DMS114 treated with DMSO at 0.1 percent for 48 hours (cell line): ENCODE measurements at regions not wholly inside any gene's neighbourhood (a gene's known extent, or its start where the extent isn't known, plus 50 kb on each side); places are given as distances from the start of the nearest gene placed in this dataset.
"Not testable (repeated sequence)": the region's sequence is repeated elsewhere in the genome, so short reads cannot be mapped to it uniquely, and the experiment has no call there.

Source experiments
- DNase-seq: peaks from one replicate; lab custom pipeline; 2025; ENCODE audit not compliant: unreplicated experiment; lab: John Stamatoyannopoulos, UW

DNA sequence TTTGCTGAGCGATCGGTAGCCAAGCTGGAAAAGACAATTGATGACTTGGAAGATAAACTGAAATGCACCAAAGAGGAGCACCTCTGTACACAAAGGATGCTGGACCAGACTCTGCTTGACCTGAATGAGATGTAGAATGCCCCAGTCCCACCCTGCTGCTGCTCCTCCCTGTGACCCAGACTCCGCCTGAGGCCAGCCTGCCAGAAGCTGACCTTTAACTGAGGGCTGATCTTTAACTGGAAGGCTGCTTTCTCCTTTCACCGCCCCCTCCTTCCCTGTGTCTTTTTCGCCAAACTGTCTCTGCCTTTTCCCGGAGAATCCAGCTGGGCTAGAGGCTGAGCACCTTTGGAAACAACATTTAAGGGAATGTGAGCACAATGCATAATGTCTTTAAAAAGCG lies 109.0 kb upstream of the TOX3 start:
- DNase-seq = not testable (repeated sequence)

DNA sequence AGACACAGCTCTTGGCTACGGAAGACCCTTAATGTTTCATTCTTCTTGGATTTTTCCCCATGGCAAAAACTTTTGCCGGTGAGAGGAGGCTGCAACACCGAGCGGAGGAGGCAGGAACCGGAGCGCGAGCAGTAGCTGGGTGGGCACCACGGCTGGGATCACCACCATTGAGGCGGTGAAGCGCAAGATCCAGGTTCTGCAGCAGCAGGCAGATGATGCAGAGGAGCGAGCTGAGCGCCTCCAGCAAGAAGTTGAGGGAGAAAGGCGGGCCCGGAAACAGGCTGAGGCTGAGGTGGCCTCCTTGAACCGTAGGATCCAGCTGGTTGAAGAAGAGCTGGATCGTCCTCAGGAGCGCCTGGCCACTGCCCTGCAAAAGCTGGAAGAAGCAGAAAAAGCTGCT lies 108.2 kb upstream of the TOX3 start:
- DNase-seq = not testable (repeated sequence)

DNA sequence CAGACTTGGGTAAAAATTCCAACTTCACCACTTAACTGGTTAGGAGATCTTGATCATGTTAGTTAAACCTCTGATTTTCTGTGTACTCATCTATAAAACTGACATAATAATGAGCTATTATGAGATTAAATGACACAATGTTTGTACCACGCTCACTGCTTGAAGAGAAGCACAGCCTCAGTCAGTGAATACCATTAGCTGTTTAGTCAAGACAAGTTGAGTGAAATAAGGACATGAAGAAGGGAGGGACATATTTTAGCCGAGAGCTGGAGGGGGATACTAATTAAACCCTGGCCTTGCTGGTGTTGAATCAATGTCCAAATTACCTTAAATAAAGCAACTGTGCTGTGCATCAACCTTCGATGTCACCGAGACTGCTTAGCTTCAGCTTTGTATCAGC lies 105.1 kb upstream of the TOX3 start:
- DNase-seq = no peak

DNA sequence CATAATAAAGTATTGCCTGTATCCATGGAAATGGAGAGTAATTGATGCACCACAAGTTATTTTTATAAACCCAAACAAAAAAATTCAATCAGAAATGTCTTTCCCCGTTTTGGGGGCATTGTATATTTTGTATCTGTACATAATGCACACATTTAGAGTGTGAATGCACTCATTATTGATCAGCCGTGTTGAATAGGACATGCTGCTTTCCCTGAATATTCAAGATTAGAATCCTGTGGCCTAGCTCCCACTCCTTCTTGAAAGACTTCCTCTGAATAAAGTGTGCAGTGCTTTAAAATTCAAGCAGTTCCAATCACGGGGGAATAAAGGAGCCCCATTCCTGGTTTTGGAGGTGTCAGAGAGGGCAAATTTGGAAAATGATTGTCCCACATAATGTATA lies 103.8 kb upstream of the TOX3 start:
- no peak for DNase-seq

DNA sequence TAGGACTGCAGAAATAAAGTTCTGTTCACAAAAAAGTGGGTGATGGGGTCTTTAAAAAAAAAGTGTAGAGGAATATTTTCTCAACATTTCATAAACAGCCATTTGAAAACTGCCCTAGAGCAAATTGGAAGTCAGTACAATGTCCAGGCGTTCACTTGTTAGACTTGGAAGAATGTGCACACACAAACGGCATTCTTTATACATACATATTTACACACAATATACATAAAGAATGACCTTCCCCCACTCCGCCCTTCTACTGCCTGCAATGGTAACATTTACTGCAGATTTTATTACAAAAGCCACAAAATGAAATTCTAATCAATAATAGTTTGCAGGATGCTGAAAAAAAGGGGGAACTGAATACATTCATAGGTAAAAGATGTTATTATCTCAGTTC lies 103.4 kb upstream of the TOX3 start:
- DNase-seq = no peak

DNA sequence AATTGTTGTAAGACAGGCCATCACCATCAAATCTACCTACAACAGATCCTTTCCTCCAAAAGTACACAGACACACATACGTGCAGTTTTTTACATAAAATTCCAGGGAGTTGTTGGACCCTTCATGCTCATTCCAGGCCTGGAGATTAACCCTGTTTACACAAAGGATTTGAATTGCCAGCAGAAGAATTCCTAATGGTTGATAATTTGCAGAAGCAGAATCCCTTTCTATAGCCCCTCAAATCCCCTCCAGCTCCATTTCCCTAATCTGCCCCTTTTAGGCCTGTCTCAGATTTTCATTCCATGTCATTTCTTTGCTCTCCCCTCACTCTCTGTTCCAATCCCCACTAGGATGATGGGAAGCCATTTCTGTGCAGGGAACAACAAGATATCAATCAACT lies 102.9 kb upstream of the TOX3 start:
- DNase-seq = no peak

DNA sequence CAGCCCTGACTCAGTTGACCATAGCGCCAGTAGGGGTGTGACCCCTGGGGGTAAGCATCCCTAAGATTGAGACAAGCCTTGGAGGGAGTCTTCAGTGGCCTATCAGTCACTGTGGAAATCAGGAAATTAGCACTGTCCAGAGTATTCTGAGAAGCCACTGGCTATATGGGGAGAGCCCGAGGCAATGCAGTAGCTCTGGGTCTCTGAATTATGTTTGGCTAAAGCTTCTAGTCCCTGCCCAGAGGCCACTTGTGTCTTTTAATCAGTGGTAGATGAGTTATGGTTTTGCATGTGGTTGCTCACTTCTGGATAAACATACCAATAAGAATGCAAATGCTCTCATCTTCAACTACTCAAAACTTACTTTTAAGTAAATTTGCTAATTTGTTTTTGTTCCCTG lies 100.6 kb upstream of the TOX3 start:
- DNase-seq = no peak

DNA sequence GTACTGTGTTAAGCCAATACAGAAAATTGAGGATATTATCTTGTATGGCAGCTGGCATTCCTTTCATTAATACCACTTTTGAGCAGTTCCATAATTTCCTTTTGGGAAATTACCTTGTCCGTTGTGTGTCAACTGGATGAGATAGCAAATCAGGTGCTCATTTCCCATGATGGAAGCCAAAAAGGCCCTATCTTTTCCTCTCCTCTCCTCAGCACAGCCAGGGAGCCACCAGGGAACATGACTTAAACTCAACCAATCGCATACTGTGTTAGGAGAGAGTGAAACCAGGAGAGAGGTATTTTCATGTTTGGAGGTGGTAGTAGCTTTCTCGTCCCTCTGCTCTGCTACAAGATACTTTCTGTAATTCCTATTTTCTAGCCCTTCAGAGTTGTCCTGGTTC lies 96.1 kb upstream of the TOX3 start:
- DNase-seq = no peak

DNA sequence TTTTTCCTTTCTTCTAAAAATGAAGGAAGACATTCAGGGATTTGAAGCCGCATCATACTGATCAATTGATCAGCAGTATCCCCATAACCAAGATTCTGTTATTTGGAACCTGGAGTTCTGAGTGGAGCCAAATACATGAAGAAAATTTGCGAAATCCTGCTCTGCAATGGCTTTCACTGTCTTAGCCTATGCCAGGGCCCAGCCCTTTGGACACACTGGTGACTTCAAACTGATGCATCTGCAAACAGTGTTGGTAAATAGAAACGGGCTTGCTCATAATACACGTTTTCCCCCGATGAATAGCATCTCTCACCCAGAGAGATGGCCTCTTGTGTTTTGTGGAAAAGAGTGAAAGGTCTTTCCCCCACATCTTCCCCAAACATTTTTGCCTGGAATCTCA lies 87.6 kb upstream of the TOX3 start:
- no peak for DNase-seq

DNA sequence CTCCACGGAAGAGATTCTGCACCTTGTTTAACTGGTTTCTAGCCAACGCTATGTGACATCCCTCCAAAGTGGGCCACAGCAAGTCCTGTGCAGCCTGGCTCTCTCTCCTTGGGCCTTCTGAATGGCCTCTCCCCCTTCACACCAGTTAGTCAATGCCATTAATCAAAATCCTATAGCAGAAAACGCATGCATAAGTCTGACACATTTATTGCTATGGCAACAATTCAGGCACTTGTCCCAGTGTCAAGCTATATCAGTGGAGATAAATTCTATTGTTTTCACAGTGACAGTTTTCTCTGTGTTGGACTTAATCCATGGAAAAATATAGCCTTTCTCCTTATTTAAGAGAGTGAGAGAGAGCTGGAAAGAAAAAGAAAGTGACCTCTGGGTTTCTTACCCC lies 87.2 kb upstream of the TOX3 start:
- no peak for DNase-seq

DNA sequence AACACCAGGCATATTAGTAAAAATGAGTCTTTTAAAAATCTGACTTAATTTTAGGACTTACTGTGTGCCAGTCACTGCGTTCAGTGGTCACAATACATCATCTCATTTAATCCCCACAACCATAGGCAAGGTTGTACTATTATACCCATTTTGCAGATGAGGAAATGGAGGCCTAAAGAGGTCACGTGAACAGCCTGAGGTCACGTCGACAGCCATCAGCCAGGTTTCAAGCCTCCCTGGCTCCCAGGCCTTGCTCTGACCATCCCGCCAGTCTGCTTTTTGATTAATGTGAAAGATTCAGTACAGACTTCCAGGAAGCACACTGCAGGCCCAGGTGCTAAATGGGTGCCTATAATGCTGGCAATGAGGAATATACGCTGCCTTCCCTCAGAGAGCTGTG lies 86.3 kb upstream of the TOX3 start:
- no peak for DNase-seq

DNA sequence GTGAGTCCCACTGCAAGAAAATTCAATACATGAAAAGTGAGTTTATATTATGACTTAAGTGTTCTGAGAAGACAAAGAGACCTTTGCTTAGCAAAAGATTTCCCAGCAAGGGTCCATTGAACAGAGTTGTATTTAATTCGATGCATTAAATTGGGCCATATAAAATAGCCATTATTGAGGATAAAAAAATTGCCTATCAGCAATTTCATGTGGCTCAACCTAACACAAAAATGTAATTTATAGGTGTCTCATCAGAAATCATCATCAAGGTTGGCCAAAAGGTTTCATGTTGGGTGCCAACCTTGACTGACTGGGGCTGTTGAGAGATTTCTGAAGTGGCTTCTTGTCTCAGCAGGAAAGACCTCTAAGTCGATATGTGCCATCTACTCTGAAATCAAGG lies 84.8 kb upstream of the TOX3 start:
- no peak for DNase-seq

DNA sequence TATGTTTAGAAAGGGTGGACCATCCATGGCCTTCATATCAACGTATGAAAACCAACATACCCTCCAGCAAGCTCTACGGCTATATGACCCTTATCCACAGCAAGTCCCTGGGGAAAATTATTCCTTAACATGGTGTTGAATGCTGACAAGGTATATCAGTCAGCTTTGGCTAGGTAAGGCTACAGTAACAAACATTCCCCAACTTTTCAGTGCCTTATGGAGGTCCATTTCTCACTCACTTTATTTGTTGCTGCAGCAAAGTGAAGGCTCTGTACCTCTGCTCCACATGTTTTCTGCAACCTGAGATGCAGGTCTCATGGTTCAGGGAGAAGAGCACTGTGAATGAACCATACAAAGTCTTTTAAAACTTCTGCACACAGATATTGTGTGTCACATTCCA lies 83.8 kb upstream of the TOX3 start:
- DNase-seq = no peak

DNA sequence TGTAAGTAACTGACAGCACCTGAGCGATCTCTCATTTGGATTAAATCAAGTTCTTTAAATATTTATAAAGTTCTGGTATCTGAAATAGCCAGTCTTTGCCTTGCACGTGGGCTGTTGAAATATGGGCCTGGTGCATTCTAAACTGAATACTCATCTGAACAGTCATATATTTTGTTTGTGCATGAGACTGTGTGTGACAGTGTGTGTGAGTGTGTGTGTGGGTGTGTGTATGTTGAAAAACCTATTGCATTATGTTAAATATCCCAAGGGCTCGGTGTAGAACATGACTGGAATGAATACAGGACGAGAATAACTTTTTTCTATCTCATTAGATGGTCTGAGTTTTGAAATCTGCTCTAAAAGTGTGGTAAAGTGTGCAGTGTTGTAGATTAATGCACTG lies 82.4 kb upstream of the TOX3 start:
- no peak for DNase-seq

DNA sequence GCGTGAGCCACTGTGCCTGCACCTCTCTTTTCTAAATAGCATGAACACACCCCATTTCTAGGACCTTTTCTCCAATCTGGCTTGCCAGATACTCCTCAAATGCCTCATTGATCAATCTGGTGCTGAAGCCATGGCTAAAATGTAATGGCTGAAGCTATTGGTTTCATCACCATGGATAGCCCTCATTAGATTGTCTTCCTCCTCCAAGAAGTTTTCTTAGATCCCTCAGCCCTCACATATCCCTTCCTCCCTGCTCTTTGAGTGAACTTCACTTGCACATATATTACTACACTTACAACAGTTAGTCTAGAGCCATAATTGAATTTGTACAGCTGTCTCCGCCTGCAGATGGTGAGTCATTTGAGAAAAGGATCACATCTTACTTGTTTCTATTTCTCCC lies 77.9 kb upstream of the TOX3 start:
- DNase-seq = no peak

DNA sequence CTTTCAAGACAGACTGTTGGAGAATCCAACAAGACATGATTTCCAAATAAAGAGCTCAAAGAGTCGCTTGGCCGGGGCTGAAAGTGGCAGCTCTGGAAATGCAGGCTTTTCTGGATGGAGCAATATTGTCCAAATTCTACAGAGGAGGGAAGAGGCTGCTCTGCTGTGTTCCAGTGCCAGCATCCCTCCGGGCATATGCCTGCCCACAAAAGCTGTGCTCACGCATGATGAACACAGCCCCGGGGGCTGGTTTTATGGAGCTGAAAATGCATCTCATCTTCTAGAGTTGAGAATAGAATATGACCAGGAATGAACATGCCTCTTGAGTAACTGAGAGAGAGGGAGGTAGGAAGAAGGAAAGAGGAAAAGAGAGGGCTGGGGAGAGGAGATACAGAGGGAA lies 74.7 kb upstream of the TOX3 start:
- DNase-seq = no peak

DNA sequence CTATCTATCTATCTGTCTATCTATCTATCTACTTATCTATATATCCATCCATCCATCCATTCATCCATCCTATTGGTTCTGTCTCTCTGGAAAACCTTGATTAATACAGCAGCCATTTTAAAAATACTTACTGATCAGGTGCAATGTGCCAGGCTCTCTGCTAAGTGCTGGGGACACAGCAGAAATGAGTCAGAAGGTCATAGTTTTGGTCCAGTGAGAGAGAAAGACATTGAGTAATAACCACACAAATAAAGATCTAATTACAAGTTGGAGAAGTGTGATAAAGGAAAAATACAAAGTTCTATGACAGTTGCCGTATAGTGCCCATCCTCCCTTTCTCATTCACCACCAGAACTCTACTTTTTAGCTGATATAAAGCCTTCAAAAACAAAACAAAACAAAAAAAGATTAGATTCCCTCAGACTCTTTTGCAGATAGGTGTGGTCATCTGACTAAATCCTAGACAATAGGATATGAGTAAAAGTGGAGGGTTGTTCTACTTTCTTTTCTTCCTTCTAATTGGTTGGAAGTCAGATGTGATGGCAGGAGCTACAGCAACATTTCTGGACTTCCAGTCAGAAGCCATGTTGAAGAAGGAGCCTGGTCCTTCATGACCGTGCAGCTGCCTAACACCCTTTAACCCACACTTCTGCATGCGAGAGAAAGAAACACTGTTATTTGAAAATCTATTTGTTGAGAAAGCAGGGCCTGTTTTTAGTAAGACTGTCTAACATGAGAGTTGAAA lies 72.0 kb upstream of the TOX3 start:
- no peak for DNase-seq

DNA sequence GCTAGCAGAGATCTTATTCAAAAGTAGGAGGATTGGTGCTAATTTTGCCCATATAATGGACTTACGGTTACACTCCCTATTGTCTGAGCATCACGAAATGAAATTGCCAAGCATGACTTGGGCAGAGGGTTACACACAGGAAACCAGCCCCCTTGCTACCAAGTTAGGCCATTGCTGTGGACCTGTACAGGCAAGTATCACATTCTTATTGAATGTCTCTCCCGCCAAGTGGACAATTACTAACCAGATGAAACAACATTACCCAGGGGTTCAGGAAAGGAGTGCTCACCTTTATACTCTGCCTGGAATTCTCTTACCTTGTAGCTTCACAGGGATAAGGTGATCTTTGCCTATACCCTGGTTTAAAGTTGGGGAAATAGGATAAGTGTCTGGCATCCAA lies 70.6 kb upstream of the TOX3 start:
- DNase-seq = no peak

DNA sequence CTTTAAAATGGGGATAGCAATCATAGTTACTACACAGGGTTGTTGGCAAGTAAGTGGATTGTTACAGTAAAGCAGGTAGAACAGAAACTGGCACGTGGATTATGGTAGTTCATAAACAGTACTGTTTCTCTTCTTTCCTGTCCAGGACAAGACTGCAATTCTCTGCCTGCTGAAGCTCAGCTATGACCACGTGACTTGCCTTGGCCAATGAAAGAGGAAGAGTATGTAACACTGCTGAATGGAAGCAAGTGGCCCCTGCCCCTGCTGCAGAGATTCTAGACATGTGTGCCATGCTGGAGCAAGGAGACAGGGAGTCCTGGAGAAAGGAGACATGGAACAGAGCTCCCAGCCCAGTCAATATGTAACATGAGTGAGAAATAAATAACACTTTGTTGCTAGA lies 66.6 kb upstream of the TOX3 start:
- DNase-seq = no peak

DNA sequence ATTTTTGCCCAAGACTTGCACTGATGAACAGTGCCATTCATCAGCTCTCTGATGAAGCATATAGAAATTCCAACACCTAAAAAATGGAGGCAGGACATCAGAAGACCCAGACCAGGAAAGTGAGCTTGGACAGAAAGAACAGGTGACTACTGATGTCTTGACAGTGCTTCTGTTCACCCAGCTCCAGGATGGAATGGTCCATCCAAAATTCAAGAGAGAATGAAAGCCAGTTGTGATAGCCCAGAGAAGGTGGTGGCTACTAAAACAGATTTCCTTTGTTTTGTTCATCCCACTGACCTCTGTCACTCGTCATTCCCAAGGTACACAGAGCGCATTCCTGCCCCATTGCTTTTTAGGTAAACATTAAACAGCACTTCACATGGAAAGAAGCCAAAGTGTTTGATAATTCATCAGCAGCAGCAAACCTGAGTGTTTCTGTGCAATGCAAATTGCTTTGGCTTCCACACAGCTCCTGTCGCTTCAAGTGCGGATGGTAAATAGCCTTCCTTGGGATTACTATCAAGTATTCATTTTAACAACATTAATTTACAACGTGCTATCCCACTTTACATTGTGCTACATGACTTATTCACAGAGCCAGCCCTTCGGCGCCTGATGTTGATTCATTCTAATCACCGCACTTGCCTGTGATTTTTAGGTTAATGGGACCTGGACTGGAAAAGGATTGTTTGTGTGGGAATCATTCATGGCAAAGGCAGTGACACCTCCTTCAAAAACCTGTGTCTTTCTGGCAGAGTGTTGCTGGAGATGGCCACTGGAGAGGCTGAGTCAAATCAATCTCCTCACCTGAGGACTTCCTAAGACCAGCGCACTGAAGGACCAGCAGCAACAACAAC lies 65.1 kb upstream of the TOX3 start:
- DNase-seq = no peak

DNA sequence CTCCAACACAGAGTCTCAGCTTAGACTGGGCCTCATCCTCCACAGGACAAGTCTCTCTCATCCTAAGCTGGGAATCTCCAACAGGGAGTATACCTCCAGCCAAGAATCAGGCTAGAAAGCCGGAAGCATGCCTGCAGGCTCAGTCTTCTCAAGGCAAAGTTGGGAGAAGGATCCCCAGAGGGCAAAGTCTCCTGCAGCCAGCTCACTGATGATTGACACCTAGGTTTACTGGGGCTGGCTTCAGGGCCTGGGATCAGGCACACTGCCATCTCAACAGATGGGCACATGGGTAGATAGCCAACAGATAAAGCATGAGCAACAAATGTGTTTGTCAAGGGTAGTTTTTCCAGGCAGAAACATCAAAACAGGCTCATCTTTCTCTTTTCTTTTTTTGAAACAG lies 56.1 kb upstream of the TOX3 start:
- no peak for DNase-seq

DNA sequence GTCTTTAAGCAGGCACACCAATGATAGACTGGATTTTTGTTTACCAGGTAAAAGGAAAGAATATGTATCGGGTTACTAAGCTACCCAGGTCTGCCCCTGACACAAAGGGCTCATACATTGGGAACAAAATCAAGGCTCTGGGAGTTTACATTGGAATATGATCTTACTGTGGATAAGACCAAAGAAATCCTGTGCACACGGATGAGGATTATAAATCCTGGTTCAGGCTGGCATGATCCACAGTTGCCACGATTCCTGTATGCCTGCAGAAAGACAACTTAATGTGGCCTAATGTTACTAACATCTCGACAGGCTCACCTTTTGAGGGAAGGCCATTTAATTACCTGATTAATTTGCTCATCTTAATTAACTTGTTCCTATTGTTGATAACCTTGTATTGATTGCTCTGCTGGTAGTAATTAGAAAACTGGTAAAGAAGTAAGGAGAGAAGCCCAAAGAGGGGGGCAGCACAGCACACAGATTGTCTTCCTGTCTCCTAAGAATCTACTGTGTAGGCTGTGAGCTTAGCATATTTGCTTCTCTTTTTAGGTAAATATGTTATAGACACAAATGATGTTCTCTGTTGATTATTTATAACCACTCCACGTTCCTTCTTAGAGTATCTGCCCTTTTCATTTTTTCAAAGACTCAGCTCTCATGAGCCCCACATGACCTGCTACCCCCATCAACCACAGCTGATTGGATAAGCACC lies 51.0 kb upstream of the TOX3 start:
- no peak for DNase-seq
